Smooth muscle cell (in vitro differentiated cells): ENCODE measurements at regions not wholly inside any gene's neighbourhood (a gene's known extent, or its start where the extent isn't known, plus 50 kb on each side); places are given as distances from the start of the nearest gene placed in this dataset.

Experiments
- DNase-seq: peaks from one replicate; lab custom pipeline; 2025; ENCODE audit not compliant: unreplicated experiment; lab: John Stamatoyannopoulos, UW
- H2AFZ ChIP-seq: fragments of 200-600 bp; sonication (generic); 2 replicates; pipeline ENCODE4 v1.6.0; 2016; ENCODE audit warnings: antibody characterized with exemption, low read depth, mild to moderate bottlenecking
- H3F3A ChIP-seq: fragments of 200-600 bp; sonication (generic); 2 replicates; pipeline ENCODE4 v1.6.0; 2017; ENCODE audit warnings: antibody characterized with exemption, low read depth
- H3K27ac ChIP-seq: fragments of 200-600 bp; sonication (generic); 2 replicates; pipeline ENCODE4 v1.5.1; 2016; ENCODE audit warnings: low read depth, mild to moderate bottlenecking
- H3K27me3 ChIP-seq: fragments of 200-600 bp; sonication (generic); 2 replicates; pipeline ENCODE4 v1.6.1; 2016; ENCODE audit warnings: low read depth, mild to moderate bottlenecking
- H3K36me3 ChIP-seq: fragments of 200-600 bp; sonication (generic); 2 replicates; pipeline ENCODE4 v1.5.1; 2016; ENCODE audit warnings: low read depth
- H3K4me1 ChIP-seq: fragments of 200-600 bp; sonication (generic); 2 replicates; pipeline ENCODE4 v1.5.1; 2016; ENCODE audit warnings: low read depth
- H3K4me2 ChIP-seq: fragments of 200-600 bp; sonication (generic); 2 replicates; pipeline ENCODE4 v1.6.0; 2016; ENCODE audit warnings: mild to moderate bottlenecking
- H3K4me3 ChIP-seq: fragments of 200-600 bp; sonication (generic); 2 replicates; pipeline ENCODE4 v1.5.1; 2016; ENCODE audit warnings: mild to moderate bottlenecking
- H3K79me2 ChIP-seq: fragments of 200-600 bp; sonication (generic); 2 replicates; pipeline ENCODE4 v1.6.0; 2016; ENCODE audit warnings: low read depth, mild to moderate bottlenecking
- H3K9ac ChIP-seq: fragments of 200-600 bp; sonication (generic); 2 replicates; pipeline ENCODE4 v1.6.0; 2016; ENCODE audit warnings: low read depth
- H3K9me3 ChIP-seq: fragments of 200-600 bp; sonication (generic); replicated peaks from 2 replicates; pipeline ENCODE4 v1.5.1; 2016; ENCODE audit warnings: low read depth
- H4K20me1 ChIP-seq: fragments of 200-600 bp; sonication (generic); 2 replicates; pipeline ENCODE4 v1.6.0; 2016; ENCODE audit warnings: low read depth
- WGBS: methylation state at CpG from one replicate; pipeline ENCODE4 v1.1.7; 2016; ENCODE audit warnings: low lambda C conversion rate; 5-methylcytosine and 5-hydroxymethylcytosine counted together
- TF ChIP-seq, protein P1 (sequence below): fragments of 200-600 bp; sonication (generic); IDR thresholded peaks from 2 replicates; pipeline ENCODE4 v1.5.1; 2017; ENCODE audit warnings: borderline replicate concordance, mild to moderate bottlenecking, antibody characterized with exemption; ENCODE audit not compliant: insufficient read depth, poor library complexity, severe bottlenecking

DNA sequence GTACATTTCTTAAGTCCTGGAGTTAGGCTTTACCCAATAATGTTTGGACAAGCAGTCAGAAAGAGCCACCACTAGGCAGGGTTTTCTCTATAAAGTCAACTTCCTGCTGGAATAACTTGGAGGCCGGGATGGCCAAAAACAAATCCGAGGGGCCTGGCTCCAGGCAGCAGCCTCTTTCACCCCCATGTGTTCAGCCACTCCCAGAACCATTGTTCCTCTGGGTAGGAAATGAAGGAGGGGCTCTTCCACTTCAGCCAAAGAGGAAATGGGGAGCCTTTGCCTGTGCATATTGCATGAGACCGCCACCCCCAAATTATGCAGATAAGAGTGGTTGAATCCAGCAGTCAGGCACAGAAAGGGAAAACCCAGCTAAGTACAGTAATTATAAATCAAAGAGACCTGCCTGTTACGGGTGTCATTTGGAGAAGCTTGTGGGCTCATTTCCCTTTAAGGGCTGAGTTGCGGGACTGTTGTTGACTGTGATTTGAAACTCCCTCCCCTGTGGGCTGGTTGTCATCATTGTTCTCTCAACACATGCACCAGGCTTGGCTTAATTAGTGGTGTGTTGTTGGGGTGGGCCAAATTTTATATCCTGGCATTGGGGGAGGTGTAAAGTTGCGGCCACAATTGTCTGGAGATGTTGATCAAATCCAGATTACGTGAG lies 212.8 kb upstream of the SOX11 start:
- H3K4me3 ChIP-seq = no peak overlapping the region
- no peak overlapping the region for H3K27ac ChIP-seq
- WGBS = 41% methylated on average over 7 of the region's 7 CpGs
- no peaks in the 10 kb centered on the region for H3K9me3 ChIP-seq
- no peaks in the 10 kb centered on the region for H3F3A ChIP-seq
- no peak for DNase-seq
- no peaks in the 10 kb centered on the region for H4K20me1 ChIP-seq
- no peak overlapping the region for H3K4me2 ChIP-seq
- peaks cover 18% of the 10 kb centered on the region for H3K27me3 ChIP-seq
- H3K36me3 ChIP-seq = no peaks in the 10 kb centered on the region
- TF ChIP-seq, protein P1, sequence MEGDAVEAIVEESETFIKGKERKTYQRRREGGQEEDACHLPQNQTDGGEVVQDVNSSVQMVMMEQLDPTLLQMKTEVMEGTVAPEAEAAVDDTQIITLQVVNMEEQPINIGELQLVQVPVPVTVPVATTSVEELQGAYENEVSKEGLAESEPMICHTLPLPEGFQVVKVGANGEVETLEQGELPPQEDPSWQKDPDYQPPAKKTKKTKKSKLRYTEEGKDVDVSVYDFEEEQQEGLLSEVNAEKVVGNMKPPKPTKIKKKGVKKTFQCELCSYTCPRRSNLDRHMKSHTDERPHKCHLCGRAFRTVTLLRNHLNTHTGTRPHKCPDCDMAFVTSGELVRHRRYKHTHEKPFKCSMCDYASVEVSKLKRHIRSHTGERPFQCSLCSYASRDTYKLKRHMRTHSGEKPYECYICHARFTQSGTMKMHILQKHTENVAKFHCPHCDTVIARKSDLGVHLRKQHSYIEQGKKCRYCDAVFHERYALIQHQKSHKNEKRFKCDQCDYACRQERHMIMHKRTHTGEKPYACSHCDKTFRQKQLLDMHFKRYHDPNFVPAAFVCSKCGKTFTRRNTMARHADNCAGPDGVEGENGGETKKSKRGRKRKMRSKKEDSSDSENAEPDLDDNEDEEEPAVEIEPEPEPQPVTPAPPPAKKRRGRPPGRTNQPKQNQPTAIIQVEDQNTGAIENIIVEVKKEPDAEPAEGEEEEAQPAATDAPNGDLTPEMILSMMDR = no peak
- H3K79me2 ChIP-seq = no peaks in the 10 kb centered on the region
- no peak overlapping the region for H2AFZ ChIP-seq
- peaks cover 20% of the 10 kb centered on the region for H3K4me1 ChIP-seq
- no peak overlapping the region for H3K9ac ChIP-seq

- H3K9ac ChIP-seq = no peak overlapping the region
- no peaks in the 10 kb centered on the region for H3K36me3 ChIP-seq
- H3K27ac ChIP-seq = no peak overlapping the region
- H4K20me1 ChIP-seq = no peaks in the 10 kb centered on the region
- H3K9me3 ChIP-seq = no peaks in the 10 kb centered on the region
- H3K4me1 ChIP-seq = peaks cover 20% of the 10 kb centered on the region
- TF ChIP-seq, protein P1 = no peak
- H3F3A ChIP-seq = no peaks in the 10 kb centered on the region
- H2AFZ ChIP-seq = peak overlapping the region; percentile 66
- H3K4me3 ChIP-seq = no peak overlapping the region
- no peaks in the 10 kb centered on the region for H3K79me2 ChIP-seq
- H3K27me3 ChIP-seq = peaks cover 3% of the 10 kb centered on the region
- WGBS = 9% methylated on average over 6 of the region's 6 CpGs
- H3K4me2 ChIP-seq = no peak overlapping the region
- no peak for DNase-seq
These were observed 209.3 kb upstream of the SOX11 start for GRCh38 chr2:5482929-5483331.

DNA sequence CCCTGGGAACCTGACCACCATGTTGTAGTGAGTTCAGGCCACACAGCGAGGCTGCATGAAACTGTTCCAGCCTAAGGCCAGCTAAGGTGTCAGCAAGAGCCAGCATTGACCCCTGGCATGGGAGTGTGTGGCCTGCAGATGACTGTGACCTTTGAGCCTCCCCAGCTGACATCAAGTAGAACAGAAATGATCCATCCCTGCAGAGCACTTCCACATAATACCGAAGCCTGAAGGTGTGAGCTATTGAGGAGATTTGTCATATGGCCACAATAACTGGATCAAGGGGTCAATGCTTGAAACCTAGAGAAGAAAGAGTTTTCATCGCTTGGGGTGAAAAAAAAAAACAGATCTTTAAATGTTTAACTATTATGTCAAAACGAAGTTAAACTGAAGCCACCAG lies 207.3 kb upstream of the SOX11 start:
- peaks cover 3% of the 10 kb centered on the region for H3K27me3 ChIP-seq
- WGBS = 93% methylated on average over 4 of the region's 4 CpGs
- DNase-seq = no peak

GRCh38 chr2:5491523-5491922 lies 200.7 kb upstream of the SOX11 start:
- no peak for DNase-seq
- WGBS = 92% methylated on average over 3 of the region's 3 CpGs
- Histone ChIP-seq H3F3A (no peaks in the 10 kb centered on the region), H3K79me2 (no peaks in the 10 kb centered on the region), H2AFZ (no peak overlapping the region), H4K20me1 (no peaks in the 10 kb centered on the region), H3K4me1 (peaks cover 13% of the 10 kb centered on the region), H3K4me3 (no peak overlapping the region), H3K36me3 (no peaks in the 10 kb centered on the region), H3K27ac (no peak overlapping the region), H3K4me2 (no peak overlapping the region), H3K9ac (no peak overlapping the region), H3K27me3 (no peaks in the 10 kb centered on the region), H3K9me3 (no peaks in the 10 kb centered on the region)
- TF ChIP-seq, protein P1 = no peak

More for the DNA sequence above, 207.3 kb upstream of the SOX11 start:
- no peak overlapping the region for H2AFZ ChIP-seq
- H3K79me2 ChIP-seq = no peaks in the 10 kb centered on the region
- no peak overlapping the region for H3K27ac ChIP-seq
- H3K36me3 ChIP-seq = no peaks in the 10 kb centered on the region
- TF ChIP-seq, protein P1 = no peak
- H3F3A ChIP-seq = no peaks in the 10 kb centered on the region
- H3K9ac ChIP-seq = no peak overlapping the region
- H3K4me2 ChIP-seq = no peak overlapping the region
- no peaks in the 10 kb centered on the region for H3K9me3 ChIP-seq
- no peak overlapping the region for H3K4me3 ChIP-seq
- H4K20me1 ChIP-seq = no peaks in the 10 kb centered on the region
- H3K4me1 ChIP-seq = peaks cover 7% of the 10 kb centered on the region
